ENCODE measurements at regions not wholly inside any gene's neighbourhood (a gene's known extent, or its start where the extent isn't known, plus 50 kb on each side); places are given as distances from the start of the nearest gene placed in this dataset.

GRCh38 chr2:23171108-23171507 lies 213.9 kb upstream of the KLHL29 start:
- no peak for DNase-seq

GRCh38 chr2:23178396-23178795 lies 206.6 kb upstream of the KLHL29 start:
- DNase-seq, result no peak

- no peak for DNase-seq
These were observed 201.2 kb upstream of the KLHL29 start for GRCh38 chr2:23183733-23184132.

DNA sequence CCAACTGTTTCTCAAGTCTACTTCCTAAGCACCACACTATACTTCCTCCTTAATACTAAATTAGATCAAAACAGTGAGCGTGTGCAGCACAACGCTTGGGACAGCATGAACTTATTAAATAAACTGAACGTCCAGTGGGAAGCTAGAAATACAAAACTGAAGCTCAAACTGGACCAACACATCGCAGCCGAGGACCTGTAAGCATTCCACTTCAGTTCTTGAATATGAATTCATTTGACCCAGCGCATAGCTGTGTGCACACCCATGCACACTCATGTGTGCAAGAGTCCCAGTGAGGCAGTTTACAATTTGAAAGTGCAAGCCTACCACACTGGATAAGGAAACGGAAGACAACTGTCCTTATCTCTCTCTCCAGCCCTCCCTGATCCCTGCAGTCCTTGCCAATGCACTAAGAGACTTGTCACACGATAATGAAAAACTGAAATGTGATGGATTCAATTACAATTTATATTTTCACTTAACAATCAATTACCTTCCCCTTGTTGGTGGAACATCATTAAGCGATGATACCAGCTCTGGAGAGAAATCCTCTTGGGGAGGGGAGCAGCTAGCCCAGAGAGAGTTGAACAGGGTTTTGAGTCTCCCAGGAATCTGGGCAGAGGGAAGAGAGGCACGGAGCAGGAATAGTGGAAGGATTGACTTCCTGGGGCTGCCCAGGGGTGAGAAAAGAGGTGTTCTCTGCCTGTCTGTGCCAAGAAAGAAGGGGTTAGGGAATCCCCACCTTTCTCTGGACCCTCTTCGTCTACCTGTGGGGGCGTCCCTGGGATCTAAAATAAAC lies 186.5 kb upstream of the KLHL29 start:
- no peak for DNase-seq

DNA sequence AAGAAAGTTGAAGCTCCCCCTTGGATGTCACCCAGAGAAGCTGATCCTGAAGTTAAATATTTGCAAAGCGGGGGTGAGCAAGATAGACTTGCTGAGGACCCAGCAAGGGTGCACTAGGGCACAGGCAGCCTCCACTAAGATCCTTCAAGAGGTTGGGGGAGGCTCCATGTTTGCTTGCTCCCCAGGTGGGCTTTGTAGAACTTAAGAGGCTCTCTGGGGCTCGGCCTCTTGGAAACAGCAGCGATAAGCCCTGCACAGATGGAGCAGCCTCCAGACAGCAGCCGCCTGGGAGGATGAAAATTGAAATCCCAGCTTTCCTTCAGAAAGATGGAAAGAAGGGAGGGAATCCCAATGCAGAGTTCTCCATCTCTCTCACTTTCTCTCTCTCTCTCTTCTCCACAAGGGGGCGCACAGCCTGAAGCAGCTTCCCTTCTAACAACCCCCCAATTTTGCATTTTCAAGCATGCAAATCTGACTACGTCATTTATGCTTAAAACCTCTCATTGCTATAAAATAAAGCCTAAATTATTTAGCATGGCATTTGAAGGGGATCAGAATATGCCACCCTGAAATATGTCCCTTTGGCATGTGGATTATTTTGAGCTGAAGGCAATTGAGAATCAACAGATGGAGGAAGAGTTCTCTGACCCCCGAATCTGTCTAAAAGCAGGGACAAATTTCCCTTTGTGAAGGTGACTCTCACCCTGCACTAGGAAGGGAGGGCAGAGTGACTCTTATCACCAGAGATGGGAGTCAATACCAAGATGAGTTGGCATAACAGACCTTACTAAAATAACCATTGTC lies 185.7 kb upstream of the KLHL29 start:
- DNase-seq, result no peak

DNA sequence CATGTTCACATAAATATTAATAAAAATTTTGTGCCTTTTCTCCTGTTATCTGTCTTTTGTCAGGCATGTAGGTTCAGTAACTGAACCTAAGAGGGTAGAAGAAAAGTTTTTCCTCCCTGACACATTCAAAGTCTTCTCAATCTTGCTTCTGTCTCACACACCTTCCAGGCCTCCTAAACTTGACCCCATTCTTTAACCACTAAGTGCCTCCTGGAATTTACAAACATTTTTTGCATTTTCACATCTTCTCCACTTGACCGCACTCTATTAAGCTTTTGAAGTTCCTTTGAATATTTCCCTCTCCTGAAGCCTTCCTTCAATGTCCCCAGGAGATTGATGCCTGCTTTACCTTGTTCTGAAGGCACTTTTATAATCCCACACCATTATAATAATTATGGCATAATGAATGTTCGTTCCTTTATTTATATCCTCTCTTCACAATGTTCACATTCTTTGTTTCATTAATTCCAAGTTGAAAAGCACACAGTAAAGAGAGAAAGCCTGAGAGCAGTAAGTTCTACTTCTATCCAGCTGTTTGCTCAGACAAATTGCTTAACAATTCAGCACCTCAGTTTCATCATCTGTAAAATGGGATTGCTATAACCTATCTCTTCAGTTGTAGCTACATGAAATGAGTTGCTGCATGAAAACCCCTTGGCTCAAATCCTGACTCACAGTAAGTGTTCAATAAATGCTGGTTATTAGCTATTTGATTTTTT lies 184.8 kb upstream of the KLHL29 start:
- DNase-seq, result no peak

DNA sequence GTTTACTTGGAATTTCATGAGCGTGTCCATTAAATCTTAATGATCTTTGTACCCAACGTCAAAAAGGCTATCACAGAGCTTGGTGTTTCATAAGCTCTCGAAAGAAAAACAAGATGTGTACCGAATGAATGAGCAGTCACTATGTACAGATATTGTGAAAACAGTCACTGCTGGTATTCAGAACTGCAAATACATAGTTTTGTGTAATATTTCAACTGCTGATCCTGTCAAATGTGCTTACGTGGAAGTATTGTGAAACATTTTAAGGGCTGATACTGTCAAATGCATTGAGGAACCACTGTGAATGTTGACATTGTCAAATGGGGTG lies 184.2 kb upstream of the KLHL29 start:
- DNase-seq, result no peak

- DNase-seq, result no peak
These were observed 181.6 kb upstream of the KLHL29 start for GRCh38 chr2:23203383-23203782.

DNA sequence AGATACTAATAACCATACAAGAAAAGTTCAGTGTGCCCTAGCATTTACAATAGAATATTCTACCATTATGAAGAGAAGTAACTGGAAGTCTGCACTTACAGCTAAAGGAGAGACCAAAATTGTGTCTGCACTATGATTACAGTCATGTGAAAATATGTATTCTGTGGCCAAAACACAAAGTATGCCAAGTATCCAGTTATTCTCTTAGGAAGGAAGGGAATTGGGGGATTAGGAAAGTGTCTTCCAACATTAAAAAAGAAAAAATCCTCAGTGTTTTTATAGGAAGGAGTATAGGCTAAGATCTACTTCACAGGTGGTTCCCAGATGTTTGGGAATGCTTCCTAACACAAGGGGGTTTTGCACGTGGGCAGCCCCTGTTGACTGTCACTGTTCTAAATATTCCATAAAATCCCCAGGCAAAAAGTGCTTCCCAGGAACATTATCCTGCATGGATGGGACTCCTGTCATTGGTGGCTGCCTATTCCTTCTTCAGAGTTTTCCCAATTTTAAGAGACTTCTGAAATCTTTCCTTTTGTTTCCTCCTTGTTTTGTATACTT lies 180.2 kb upstream of the KLHL29 start:
- DNase-seq, result no peak

DNA sequence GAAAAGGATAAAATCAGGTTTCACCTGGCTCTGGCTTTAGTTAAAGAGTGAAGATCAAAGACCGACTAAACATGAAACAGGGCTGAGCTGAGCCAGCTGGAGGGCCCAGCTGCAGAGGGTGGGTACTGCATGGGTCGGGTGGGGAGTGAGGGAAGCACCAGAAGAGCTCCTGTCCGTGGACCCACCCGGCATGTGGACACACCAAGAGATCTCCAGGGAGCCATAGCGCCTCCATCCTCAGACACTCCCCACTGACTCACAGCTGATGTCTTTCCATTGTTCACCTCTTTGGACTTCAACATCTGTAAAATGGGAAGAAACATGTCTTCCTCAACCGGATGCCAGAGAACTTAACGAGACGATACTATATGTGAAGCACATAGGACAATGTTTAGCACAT lies 178.3 kb upstream of the KLHL29 start:
- no peak for DNase-seq

DNA sequence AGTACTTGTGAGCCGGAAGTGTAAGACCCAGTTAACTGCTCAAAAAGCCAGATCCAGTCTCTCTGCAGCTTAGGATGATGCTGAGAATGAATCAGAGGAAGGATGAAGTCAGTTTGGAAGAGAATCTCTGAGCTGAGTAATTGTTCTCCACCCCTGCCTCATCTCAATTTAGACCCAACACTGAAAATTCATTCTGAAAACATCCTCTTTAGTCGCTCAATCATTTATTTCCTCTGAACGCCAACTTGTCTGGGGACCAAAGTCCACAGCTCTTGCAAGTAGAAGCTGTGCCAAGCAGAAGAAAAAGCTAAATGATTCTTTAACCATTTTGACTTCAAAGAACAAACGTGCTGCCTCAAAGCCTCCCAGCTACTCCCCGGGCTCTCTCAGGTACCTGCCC lies 177.1 kb upstream of the KLHL29 start:
- DNase-seq, result no peak

DNA sequence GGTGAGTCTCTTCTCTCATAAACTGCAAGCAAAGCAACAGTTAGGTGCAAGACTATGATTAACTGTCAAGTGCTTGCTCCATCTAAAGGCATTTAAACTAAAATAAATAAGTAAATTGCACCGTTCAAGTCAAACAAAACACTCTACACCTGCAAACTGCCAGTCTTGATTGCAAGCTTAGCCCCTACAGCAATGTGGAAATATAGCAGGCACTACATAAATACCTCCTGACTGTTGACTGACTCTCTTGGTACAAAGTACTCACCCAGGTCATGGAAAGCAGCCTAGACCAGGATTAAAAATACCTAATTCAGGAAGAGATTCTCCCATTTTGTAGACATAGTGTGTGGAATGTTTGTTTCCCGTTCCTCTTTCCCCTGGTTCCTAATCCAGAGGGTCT lies 176.6 kb upstream of the KLHL29 start:
- DNase-seq, result no peak

DNA sequence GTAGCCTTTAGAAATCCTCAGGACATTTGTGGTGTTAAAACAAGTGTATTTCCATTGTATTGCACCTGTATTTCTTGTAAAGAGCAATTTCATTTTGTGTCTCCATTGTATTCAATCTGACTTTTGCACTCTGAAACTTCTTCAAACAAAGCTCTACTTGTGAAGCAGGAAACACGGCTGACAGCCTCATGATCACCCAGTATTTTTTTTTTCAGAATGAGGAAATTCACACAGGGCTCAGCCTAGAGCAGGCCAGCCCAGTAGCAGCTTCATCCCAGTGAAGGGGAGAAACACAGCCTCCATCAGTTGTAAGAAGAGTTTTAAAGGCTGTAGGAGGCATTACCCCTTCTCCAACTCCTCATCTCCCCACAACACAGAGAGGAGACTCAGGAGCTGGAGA lies 175.9 kb upstream of the KLHL29 start:
- DNase-seq, result no peak

DNA sequence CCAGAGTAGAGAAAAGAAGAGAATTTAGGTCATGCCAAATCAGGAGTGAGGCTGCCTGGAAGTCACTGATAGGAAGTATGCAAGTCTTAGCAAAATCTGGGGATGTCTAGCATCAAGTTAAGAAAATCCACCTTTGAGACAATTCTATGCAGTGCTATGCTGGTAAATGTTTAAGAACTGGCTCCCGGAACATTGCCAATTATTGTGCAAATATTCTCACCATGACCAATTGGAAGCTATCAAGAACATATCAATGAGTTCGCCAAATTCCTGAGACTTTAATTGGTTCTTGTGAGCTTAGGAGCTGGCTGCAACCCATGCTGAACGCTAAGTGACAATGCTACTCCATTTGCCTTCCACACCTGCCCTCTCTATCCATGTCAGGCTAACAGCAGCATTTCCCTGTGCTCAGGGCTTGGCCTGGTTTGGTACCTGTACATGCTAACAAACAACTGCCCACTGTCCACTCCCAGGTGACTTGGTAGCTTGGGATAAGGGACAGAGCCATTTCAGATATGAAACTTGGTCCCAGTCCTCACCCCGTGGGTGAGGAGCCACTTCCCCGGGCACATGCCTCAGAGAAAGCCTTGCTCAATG lies 172.9 kb upstream of the KLHL29 start:
- DNase-seq, result no peak

GRCh38 chr2:23213196-23213595 lies 171.8 kb upstream of the KLHL29 start:
- DNase-seq, result no peak

DNA sequence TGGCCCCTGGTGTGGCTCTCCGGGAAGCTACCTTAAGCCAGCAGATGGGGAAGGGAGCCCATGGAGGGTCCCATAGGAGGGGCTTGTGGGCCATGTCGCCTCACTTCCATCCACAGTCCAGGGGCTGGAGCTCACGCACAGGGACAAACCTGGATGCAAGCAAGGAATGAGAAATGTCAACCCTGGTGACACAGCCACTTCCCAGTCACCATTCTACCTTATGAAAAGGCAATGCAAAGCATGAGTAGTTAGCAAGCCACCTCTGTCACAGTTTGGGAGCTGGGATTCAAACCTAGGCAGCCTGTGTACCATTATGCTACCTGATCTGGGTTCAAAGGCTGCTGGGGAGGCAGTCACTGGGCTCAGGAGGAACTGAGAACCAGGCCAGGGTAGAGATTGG lies 170.0 kb upstream of the KLHL29 start:
- DNase-seq, result no peak

DNA sequence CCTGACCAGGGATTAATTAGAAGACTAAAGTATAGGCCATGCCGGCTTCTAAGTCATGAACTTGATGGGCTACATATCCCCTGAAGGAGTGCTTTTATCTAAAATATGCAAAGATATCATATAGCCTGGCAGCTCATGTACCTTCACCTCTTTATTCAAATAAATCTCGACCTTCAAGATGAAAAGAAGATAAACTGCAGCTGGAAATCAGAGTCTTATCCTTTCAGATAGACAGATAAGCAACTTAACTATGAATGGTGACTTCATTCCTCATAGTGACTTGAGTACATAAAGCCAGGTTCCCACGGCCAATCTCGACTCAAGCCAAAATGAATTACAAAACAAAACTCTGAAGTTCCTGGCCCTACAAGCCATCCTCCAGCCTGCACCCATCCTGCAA lies 165.3 kb upstream of the KLHL29 start:
- DNase-seq, result no peak

- no peak for DNase-seq
These were observed 164.4 kb upstream of the KLHL29 start for GRCh38 chr2:23220513-23221094.

- no peak for DNase-seq
These were observed 163.7 kb upstream of the KLHL29 start for GRCh38 chr2:23221236-23221635.

DNA sequence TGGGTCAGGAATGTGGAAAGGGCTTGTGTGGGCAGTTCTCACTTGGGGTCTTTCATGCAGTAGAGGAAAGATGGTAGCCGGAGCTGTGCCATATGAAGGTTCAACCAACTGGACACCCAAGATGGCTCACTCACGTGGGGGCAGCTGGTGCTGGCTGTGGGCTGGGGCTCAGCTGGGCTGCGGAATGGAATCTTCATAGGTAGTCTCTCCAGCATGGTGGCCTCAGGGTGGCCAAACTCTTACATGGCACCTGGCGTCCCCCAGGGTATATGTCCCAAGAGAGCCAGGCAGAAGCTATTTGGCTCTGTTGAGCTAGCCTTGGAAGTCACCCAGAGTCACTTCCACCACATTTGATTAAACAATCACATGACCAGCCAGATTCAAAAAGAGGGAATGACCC lies 163.1 kb upstream of the KLHL29 start:
- DNase-seq, result no peak

- no peak for DNase-seq
These were observed 154.1 kb upstream of the KLHL29 start for GRCh38 chr2:23230885-23231284.

GRCh38 chr2:23231865-23232264 lies 153.1 kb upstream of the KLHL29 start:
- DNase-seq, result no peak

DNA sequence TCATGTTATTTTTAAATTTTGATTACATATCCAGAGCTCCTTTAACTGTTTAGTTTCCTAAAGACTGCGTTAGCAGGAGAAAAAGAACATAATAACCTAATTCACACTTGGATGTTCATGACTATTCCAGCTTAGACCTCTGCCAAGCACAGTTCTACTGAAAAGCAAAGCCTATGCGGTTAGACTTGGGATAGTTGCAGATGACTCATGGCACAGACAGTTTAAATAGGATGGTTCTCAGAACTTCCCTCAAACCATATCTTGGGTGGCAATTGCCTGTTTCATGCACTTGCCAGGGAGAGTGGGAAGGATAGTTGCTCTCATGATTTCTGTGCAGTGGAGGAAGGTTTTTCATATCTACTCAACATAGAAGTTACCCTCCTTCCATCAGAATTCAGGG lies 149.7 kb upstream of the KLHL29 start:
- no peak for DNase-seq

Measured in effector CD4-positive, alpha-beta T cell (primary cell).